Spinal cord (tissue), 9 donors: ENCODE measurements at regions not wholly inside any gene's neighbourhood (a gene's known extent, or its start where the extent isn't known, plus 50 kb on each side); places are given as distances from the start of the nearest gene placed in this dataset.
"Not testable (repeated sequence)": the region's sequence is repeated elsewhere in the genome, so short reads cannot be mapped to it uniquely, and the experiment has no call there.

Experiments
- DNase-seq, 6 donors: peaks; one replicate each; pipeline versions ENCODE4 v3.0.0 to v3.0.0-alpha.2; 2013 to 2015; ENCODE audit warnings: low spot score in 6 of 6, low read depth in 4 of 6
- H3K27ac ChIP-seq: one replicate; pipeline ENCODE4 v1.5.1; 2013; ENCODE audit warnings: low read depth, low read length, control low read depth
- H3K27me3 ChIP-seq: one replicate; pipeline ENCODE4 v1.6.1; 2013; ENCODE audit warnings: low read length; ENCODE audit not compliant: control insufficient read depth, insufficient read depth
- H3K36me3 ChIP-seq: one replicate; pipeline ENCODE4 v1.6.1; 2013; ENCODE audit warnings: low read length; ENCODE audit not compliant: control insufficient read depth, insufficient read depth
- H3K4me1 ChIP-seq: one replicate; pipeline ENCODE4 v1.6.1; 2013; ENCODE audit warnings: low read length; ENCODE audit not compliant: control insufficient read depth, insufficient read depth
- H3K4me3 ChIP-seq: one replicate; pipeline ENCODE4 v1.5.1; 2013; ENCODE audit warnings: low read depth, low read length, control low read depth
- H3K9me3 ChIP-seq: one replicate; pipeline ENCODE4 v1.6.1; 2013; ENCODE audit warnings: low read length; ENCODE audit not compliant: control insufficient read depth, insufficient read depth
- WGBS: methylation state at CpG from one replicate; pipeline ENCODE4 v1.1.5; 2013; ENCODE audit warnings: missing lambda C conversion rate; ENCODE audit not compliant: insufficient coverage; 5-methylcytosine and 5-hydroxymethylcytosine counted together
- donor health status: healthy.

GRCh38 chr21:5085456-5085855 lies 5435.9 kb upstream of the TPTE start:
- not testable (repeated sequence) for H3K9me3 ChIP-seq, H3K27me3 ChIP-seq, H3K27ac ChIP-seq, H3K4me1 ChIP-seq, DNase-seq, H3K36me3 ChIP-seq, H3K4me3 ChIP-seq
- no CpG with 5 or more reads among the region's 13 CpGs for WGBS

DNA sequence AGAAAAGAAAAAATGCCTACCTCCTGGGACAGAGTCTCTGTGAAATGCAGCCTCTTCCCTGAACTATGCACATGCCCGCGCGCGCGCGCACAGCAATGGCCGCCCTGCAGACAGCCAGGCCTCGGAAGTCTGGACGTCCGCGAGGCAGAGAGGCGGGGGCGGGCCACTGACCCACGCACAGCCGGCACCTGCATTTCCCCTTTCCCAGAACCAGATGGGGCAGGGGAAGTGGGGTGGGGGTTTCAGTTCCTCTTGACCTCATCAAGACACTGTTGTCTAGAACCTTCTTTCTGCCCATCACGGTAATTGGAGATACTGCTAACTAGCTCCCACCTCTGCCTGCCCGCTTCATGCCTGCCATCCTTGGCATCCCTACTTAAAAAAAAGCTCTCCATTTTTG lies 5435.0 kb upstream of the TPTE start:
- not testable (repeated sequence) for H3K9me3 ChIP-seq, H3K36me3 ChIP-seq, H3K27me3 ChIP-seq, H3K27ac ChIP-seq, H3K4me3 ChIP-seq, DNase-seq, H3K4me1 ChIP-seq
- no CpG with 5 or more reads among the region's 17 CpGs for WGBS

GRCh38 chr21:5088820-5089219 lies 5432.6 kb upstream of the TPTE start:
- not testable (repeated sequence) for H3K9me3 ChIP-seq, DNase-seq, H3K36me3 ChIP-seq, H3K27me3 ChIP-seq, H3K4me1 ChIP-seq, H3K4me3 ChIP-seq, H3K27ac ChIP-seq
- no CpG with 5 or more reads among the region's 20 CpGs for WGBS

- H3K4me3 ChIP-seq, H3K27ac ChIP-seq, H3K36me3 ChIP-seq, H3K9me3 ChIP-seq, DNase-seq, H3K4me1 ChIP-seq, H3K27me3 ChIP-seq: not testable (repeated sequence)
- no CpG with 5 or more reads among the region's 15 CpGs for WGBS
These were observed 5431.8 kb upstream of the TPTE start for GRCh38 chr21:5089399-5090089.

GRCh38 chr21:5090132-5091079 lies 5431.0 kb upstream of the TPTE start:
- H3K27ac ChIP-seq, H3K36me3 ChIP-seq, H3K4me3 ChIP-seq, DNase-seq, H3K27me3 ChIP-seq, H3K9me3 ChIP-seq, H3K4me1 ChIP-seq: not testable (repeated sequence)
- WGBS, result 86% methylated on average over 1 of the region's 34 CpGs

DNA sequence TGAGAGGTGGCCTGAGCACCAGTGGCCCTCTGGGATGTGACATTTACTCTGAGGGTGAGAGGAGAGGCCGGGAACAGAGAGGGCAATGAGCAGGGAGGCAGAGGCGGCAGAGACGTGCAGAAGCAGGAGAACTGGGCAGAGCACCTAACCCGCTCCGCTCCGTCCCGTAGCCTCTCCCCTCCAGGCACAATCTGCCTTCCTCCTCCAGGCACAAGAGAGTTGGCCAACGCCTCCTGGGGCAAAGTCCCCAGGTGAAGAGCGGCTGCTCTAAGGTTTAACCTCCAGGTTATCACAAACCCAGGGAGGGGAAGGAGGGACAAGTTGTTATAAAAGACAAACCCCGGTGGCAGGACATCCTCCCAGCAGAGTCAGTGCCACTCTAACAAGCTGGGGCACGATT lies 5430.1 kb upstream of the TPTE start:
- H3K36me3 ChIP-seq, H3K4me3 ChIP-seq, H3K27me3 ChIP-seq, H3K9me3 ChIP-seq, H3K27ac ChIP-seq, DNase-seq, H3K4me1 ChIP-seq: not testable (repeated sequence)
- no CpG with 5 or more reads among the region's 11 CpGs for WGBS

DNA sequence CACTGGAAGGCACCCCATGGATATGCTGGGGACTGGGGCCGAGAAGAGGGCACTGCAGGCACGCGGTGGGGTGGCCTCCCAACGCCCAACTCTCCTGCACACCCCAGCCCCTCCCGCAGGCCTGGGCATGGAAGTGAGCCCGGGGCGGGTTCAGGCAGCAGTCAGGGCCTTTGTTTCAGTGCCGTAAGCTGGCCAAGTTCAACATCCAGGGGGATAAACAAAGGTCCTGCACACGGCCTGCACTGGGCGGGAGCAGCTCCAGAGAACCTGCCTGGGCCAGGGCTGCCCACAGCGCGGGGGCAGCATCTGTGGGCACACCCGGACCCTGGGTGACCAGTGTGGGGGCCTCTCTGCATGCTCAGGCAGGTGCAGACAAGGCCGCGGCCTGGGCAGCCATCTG lies 5425.8 kb upstream of the TPTE start:
- not testable (repeated sequence) for H3K27ac ChIP-seq, H3K36me3 ChIP-seq, H3K9me3 ChIP-seq, DNase-seq, H3K4me1 ChIP-seq, H3K4me3 ChIP-seq, H3K27me3 ChIP-seq
- WGBS, result no CpG with 5 or more reads among the region's 15 CpGs

DNA sequence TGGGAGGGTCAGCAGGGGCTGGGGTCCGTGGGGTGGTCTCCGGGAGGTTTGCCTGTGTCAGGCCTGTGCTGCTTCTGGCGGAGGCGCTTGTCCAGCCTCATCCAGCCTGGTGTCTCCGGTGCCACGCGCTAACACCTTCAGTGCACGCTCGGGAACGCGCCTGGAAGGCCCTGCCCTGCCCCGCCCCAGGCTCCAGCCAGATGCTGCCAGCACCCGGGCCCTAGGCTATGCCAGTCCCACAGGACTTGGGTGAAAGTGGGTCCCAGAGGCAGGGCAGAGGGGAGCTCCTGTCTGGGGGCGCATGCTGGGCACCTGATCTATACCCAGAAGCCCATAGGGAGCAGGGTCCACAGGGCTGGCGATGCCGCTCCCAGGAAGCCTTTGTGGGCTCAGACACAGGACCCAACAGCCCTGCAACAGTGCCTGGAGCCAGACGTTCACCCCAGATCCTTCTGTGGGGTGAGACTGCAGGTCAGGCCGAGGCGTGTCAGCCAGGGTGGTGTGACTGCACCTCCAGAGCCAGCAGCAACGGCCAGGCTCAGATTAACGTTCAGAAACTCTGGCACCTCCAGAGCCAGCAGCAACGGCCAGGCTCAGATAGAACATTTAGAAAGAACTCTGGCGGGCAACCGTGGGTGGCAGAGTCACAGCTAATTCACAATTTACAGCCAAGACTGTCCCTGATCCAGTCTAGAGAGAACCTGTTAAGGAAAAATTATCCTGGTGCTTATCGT lies 5423.2 kb upstream of the TPTE start:
- H3K9me3 ChIP-seq, H3K36me3 ChIP-seq, H3K27ac ChIP-seq, H3K4me3 ChIP-seq, H3K27me3 ChIP-seq, H3K4me1 ChIP-seq, DNase-seq: not testable (repeated sequence)
- WGBS, result 100% methylated on average over 1 of the region's 25 CpGs

DNA sequence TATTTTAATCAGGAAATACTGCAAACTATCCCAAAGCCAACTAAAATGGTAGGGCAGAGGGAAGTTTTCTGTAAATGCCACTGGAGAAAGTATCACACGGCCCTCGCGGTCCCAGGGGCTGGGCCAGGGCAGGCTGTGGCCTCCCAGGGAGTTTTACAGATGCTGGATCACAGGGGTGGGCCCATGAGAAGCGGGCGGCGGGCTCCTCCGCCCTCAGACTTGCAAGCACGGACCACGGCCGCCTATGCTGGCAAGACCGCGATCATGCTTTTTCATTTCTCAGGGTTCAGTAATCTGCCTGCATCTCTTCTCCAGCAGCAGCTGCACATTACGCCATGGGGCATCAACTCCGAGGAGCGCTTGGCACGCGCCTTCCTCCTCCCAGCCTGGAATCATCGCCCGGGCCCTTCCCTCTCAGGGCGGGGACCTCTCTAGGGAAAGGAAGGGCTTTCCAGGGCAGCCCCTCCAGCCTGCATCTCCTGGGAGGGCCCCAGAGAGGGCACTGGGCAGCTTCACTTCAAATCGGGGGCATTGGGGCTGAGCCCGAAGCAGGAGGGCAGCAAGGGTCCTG lies 5420.7 kb upstream of the TPTE start:
- H3K4me3 ChIP-seq, H3K36me3 ChIP-seq, DNase-seq, H3K4me1 ChIP-seq, H3K9me3 ChIP-seq, H3K27ac ChIP-seq, H3K27me3 ChIP-seq: not testable (repeated sequence)
- WGBS, result no CpG with 5 or more reads among the region's 22 CpGs
